WTC11 (cell line): ENCODE measurements at regions not wholly inside any gene's neighbourhood (a gene's known extent, or its start where the extent isn't known, plus 50 kb on each side); places are given as distances from the start of the nearest gene placed in this dataset.

Experiments used
- AFF4 ChIP-seq: sonication (generic); formaldehyde crosslinking; IDR thresholded peaks from 2 replicates; pipeline ENCODE4 v1.8.1; 2023; ENCODE audit warnings: mild to moderate bottlenecking, missing genetic modification reagents, borderline replicate concordance
- ATF3 ChIP-seq: sonication (generic); formaldehyde crosslinking; conservative IDR thresholded peaks from 2 replicates; pipeline ENCODE4 v1.8.1; 2022; ENCODE audit warnings: mild to moderate bottlenecking, missing genetic modification reagents
- CTCF ChIP-seq: fragments of 200-600 bp; IDR thresholded peaks from 2 replicates; pipeline ENCODE4 v1.8.0; 2022; ENCODE audit warnings: antibody characterized with exemption
- FOXK1 ChIP-seq: sonication (generic); formaldehyde crosslinking; IDR thresholded peaks from 2 replicates; pipeline ENCODE4 v1.8.0; 2022; ENCODE audit warnings: mild to moderate bottlenecking, moderate library complexity, missing genetic modification reagents
- JUN ChIP-seq: sonication (generic); formaldehyde crosslinking; IDR thresholded peaks from 2 replicates; pipeline ENCODE4 v1.8.0; 2023; ENCODE audit warnings: mild to moderate bottlenecking, missing genetic modification reagents
- MAX ChIP-seq: sonication (generic); formaldehyde crosslinking; IDR thresholded peaks from 2 replicates; pipeline ENCODE4 v1.8.0; 2022; ENCODE audit warnings: mild to moderate bottlenecking, missing genetic modification reagents
- MLX ChIP-seq: sonication (generic); formaldehyde crosslinking; IDR thresholded peaks from 2 replicates; pipeline ENCODE4 v1.8.1; 2023; ENCODE audit warnings: mild to moderate bottlenecking, missing genetic modification reagents, moderate library complexity
- MXD4 ChIP-seq: fragments of 250-450 bp; sonication (Bioruptor Pico); IDR thresholded peaks from 2 replicates; pipeline ENCODE4 v1.8.0; 2021; ENCODE audit warnings: mild to moderate bottlenecking, moderate library complexity, borderline replicate concordance
- SP1 ChIP-seq: sonication (generic); formaldehyde crosslinking; conservative IDR thresholded peaks from 2 replicates; pipeline ENCODE4 v1.8.1; 2022; ENCODE audit warnings: missing genetic modification reagents
- STAT6 ChIP-seq: sonication (generic); formaldehyde crosslinking; conservative IDR thresholded peaks from 2 replicates; pipeline ENCODE4 v1.8.1; 2023; ENCODE audit warnings: mild to moderate bottlenecking, low read depth, missing genetic modification reagents, moderate library complexity
- TP53 ChIP-seq: sonication (generic); formaldehyde crosslinking; IDR thresholded peaks from 2 replicates; pipeline ENCODE4 v1.8.1; 2023; ENCODE audit warnings: mild to moderate bottlenecking, missing genetic modification reagents
- USF2 ChIP-seq: sonication (generic); formaldehyde crosslinking; IDR thresholded peaks from 2 replicates; pipeline ENCODE4 v1.8.1; 2023; ENCODE audit warnings: mild to moderate bottlenecking, missing genetic modification reagents, moderate library complexity
- ZNF263 ChIP-seq: sonication (generic); formaldehyde crosslinking; IDR thresholded peaks from 2 replicates; pipeline ENCODE4 v1.8.1; 2022; ENCODE audit warnings: low read depth, mild to moderate bottlenecking, moderate library complexity, missing genetic modification reagents
- ZNF425 ChIP-seq: fragments of 250-450 bp; sonication (Bioruptor Pico); conservative IDR thresholded peaks from 2 replicates; pipeline ENCODE4 v1.9.0; 2021; ENCODE audit warnings: mild to moderate bottlenecking

GRCh38 chr5:30106596-30106995 lies 1086.9 kb upstream of the CDH6 start:
- TF ChIP-seq CTCF (no peak), ATF3 (CRISPR knock-in tag) (no peak), MAX (CRISPR knock-in tag) (no peak), AFF4 (no peak), MLX (CRISPR knock-in tag) (no peak), SP1 (CRISPR knock-in tag) (no peak), ZNF263 (CRISPR knock-in tag) (no peak), USF2 (no peak), TP53 (CRISPR knock-in tag) (no peak), FOXK1 (CRISPR knock-in tag) (no peak), JUN (no peak), STAT6 (no peak), ZNF425 (no peak), MXD4 (CRISPR knock-in tag) (no peak)
